Fibroblast of lung (primary cell): ENCODE measurements at regions not wholly inside any gene's neighbourhood (a gene's known extent, or its start where the extent isn't known, plus 50 kb on each side); places are given as distances from the start of the nearest gene placed in this dataset.
A peak's percentile ranks its signal among the peaks of the same experiment; 100 is the strongest.
"Not testable (repeated sequence)": the region's sequence is repeated elsewhere in the genome, so short reads cannot be mapped to it uniquely, and the experiment has no call there.

Experiments
- EZH2 ChIP-seq: IDR thresholded peaks from 2 replicates; pipeline ENCODE4 v1.5.1; 2012; ENCODE audit warnings: low read length, control low read depth, mild to moderate bottlenecking; ENCODE audit errors: missing control alignments
- TF ChIP-seq, protein P1 (sequence below), 2 donors: IDR thresholded peaks in 1 of 2; conservative IDR thresholded peaks in 1 of 2; 1 replicate in 1 of 2; 2 replicates in 1 of 2; pipeline ENCODE4 v1.5.1; 2011 to 2012; ENCODE audit warnings: low read length in 2 of 2, control low read depth in 1 of 2, inconsistent platforms in 1 of 2, low read depth in 1 of 2, mild to moderate bottlenecking in 1 of 2

DNA sequence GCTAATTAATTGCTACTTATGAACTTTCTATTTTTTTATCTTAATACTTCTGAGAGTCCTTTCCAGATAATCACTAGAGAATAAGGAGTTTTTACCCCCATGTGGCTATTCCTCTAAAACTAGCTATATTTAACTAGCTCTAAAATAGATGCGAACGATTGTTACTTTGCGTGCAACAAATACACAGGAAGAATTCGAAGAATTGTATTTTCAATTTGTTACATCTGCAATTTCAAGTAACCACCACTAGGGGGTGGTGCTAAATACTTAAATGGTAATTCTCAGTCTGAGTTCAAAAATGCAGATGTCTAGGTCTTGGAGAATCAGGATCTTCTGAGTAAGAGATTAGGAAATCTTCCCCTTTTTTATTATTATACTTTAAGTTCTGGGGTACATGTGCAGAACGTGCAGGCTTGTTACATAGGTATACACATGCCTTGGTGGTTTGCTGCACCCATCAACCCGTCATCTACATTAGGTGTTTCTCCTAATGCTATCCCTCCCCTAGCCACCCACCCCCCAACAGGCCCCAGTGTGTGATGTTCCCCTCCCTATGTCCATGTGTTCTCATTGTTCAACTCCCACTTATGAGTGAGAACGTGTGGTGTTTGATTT lies 80.9 kb upstream of the KIF2A start:
- TF ChIP-seq, protein P1, sequence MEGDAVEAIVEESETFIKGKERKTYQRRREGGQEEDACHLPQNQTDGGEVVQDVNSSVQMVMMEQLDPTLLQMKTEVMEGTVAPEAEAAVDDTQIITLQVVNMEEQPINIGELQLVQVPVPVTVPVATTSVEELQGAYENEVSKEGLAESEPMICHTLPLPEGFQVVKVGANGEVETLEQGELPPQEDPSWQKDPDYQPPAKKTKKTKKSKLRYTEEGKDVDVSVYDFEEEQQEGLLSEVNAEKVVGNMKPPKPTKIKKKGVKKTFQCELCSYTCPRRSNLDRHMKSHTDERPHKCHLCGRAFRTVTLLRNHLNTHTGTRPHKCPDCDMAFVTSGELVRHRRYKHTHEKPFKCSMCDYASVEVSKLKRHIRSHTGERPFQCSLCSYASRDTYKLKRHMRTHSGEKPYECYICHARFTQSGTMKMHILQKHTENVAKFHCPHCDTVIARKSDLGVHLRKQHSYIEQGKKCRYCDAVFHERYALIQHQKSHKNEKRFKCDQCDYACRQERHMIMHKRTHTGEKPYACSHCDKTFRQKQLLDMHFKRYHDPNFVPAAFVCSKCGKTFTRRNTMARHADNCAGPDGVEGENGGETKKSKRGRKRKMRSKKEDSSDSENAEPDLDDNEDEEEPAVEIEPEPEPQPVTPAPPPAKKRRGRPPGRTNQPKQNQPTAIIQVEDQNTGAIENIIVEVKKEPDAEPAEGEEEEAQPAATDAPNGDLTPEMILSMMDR (conservative IDR thresholded peaks at IDR 0.05 in 1 of 2, IDR thresholded peaks at IDR 0.05 in 1 of 2; ENCODE audit: low read depth in 1 of 2, low read length in 2 of 2), result peak in 1 of 2 donors; percentile 15
- TF ChIP-seq EZH2, result not testable (repeated sequence)
